K562 (cell line): ENCODE measurements at regions not wholly inside any gene's neighbourhood (a gene's known extent, or its start where the extent isn't known, plus 50 kb on each side); places are given as distances from the start of the nearest gene placed in this dataset.

Source experiments
- ATF3 ChIP-seq, 2 experiments: fragments of 450-650 bp in 1 of 2; sonication (generic) in 1 of 2; formaldehyde crosslinking in 1 of 2; IDR thresholded peaks in 1 of 2; conservative IDR thresholded peaks in 1 of 2; 2 replicates each; pipeline versions ENCODE4 v1.6.1 to v1.8.1; 2016 to 2023; ENCODE audit warnings: mild to moderate bottlenecking in 2 of 2, moderate library complexity in 2 of 2, inconsistent platforms in 1 of 2, missing genetic modification reagents in 1 of 2
- FOXJ3 ChIP-seq: sonication (generic); formaldehyde crosslinking; IDR thresholded peaks from 2 replicates; pipeline ENCODE4 v1.4.0; 2020; ENCODE audit warnings: mild to moderate bottlenecking, missing genetic modification reagents
- POLR2A ChIP-seq: fragments of 450-650 bp; conservative IDR thresholded peaks from 2 replicates; pipeline ENCODE4 v1.6.1; 2016
- SMAD3 ChIP-seq: fragments of 450-650 bp; formaldehyde crosslinking; conservative IDR thresholded peaks from 2 replicates; pipeline ENCODE4 v1.4.0; 2020; ENCODE audit warnings: mild to moderate bottlenecking

GRCh38 chr9:89696780-89697179 lies 92.0 kb downstream of the GADD45G start:
- TF ChIP-seq SMAD3 (CRISPR knock-in tag) (no peak), FOXJ3 (CRISPR knock-in tag) (no peak), ATF3 (IDR thresholded peaks at IDR 0.05) (no peak), ATF3 (CRISPR knock-in tag; conservative IDR thresholded peaks at IDR 0.05) (no peak), POLR2A (no peak)
